ENCODE measurements at regions not wholly inside any gene's neighbourhood (a gene's known extent, or its start where the extent isn't known, plus 50 kb on each side); places are given as distances from the start of the nearest gene placed in this dataset.

DNA sequence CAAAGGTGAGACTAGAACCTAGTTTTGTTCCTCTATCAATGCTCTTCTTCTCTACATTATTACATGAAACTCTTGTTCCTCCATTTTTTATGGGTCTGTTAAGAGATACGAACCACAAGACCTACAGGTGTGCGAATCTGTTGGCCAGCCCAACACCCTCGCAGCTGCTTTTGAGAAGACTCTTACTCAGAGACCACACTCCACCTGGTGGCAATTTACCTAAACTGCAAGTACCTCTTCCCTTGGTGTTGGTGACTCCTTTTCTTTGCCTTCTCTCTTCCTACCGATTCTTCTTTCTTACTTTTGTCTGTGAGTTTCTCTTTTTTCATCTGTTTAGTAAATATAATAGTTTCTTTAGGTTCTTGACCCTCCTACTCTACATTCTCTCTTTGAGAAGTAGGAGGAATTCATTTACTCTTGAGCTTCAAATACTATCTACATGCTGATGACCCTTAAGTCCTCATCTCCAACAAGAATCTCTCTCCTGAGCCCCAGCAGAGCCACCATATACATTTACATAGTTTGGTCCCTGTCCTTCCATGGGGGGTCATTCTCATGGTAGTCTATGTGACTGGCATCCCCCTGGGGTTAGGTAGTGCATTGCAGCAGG lies 81.8 kb upstream of the GAREM1 start:
- no peak for TF ChIP-seq POLR2AphosphoS5 (IDR thresholded peaks at IDR 0.05)
- TF ChIP-seq, protein P1, sequence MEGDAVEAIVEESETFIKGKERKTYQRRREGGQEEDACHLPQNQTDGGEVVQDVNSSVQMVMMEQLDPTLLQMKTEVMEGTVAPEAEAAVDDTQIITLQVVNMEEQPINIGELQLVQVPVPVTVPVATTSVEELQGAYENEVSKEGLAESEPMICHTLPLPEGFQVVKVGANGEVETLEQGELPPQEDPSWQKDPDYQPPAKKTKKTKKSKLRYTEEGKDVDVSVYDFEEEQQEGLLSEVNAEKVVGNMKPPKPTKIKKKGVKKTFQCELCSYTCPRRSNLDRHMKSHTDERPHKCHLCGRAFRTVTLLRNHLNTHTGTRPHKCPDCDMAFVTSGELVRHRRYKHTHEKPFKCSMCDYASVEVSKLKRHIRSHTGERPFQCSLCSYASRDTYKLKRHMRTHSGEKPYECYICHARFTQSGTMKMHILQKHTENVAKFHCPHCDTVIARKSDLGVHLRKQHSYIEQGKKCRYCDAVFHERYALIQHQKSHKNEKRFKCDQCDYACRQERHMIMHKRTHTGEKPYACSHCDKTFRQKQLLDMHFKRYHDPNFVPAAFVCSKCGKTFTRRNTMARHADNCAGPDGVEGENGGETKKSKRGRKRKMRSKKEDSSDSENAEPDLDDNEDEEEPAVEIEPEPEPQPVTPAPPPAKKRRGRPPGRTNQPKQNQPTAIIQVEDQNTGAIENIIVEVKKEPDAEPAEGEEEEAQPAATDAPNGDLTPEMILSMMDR (IDR thresholded peaks at IDR 0.05) = peak; percentile 56 to 75 (median 66)
- no peak for TF ChIP-seq EP300 (IDR thresholded peaks at IDR 0.05)
- no peak for TF ChIP-seq POLR2A (IDR thresholded peaks at IDR 0.05)

All from sigmoid colon (tissue), 4 donors.